Activated CD4-positive, alpha-beta memory T cell treated with anti-CD3 and anti-CD28 coated beads, Interleukin-2, amount 10 ng/mL, durations not matched to agents 7 days and 5 days (primary cell): ENCODE measurements at regions not wholly inside any gene's neighbourhood (a gene's known extent, or its start where the extent isn't known, plus 50 kb on each side); places are given as distances from the start of the nearest gene placed in this dataset.
"Not testable (repeated sequence)": the region's sequence is repeated elsewhere in the genome, so short reads cannot be mapped to it uniquely, and the experiment has no call there.

Source experiments
- CTCF ChIA-PET: fragments of 350-600 bp; sonication (Branson Sonifier 250); formaldehyde crosslinking; loops from one replicate; lab custom pipeline; 2021; ENCODE audit warnings: antibody characterized with exemption, inconsistent platforms; lab: Charles Lee
- POLR2A ChIA-PET: fragments of 350-600 bp; sonication (Branson Sonifier 250); formaldehyde crosslinking; loops from one replicate; lab custom pipeline; 2021; ENCODE audit warnings: antibody characterized with exemption; lab: Charles Lee
- DNase-seq: peaks from one replicate; pipeline ENCODE4 v3.0.0-alpha.2; 2020
- H3K27ac Mint-ChIP-seq: one replicate; pipeline ENCODE4 v1.8.0; 2021; ENCODE audit warnings: mild to moderate bottlenecking, mixed read lengths
- H3K27me3 Mint-ChIP-seq: one replicate; pipeline ENCODE4 v1.8.0; 2021; ENCODE audit warnings: mixed read lengths
- H3K36me3 Mint-ChIP-seq: one replicate; pipeline ENCODE4 v1.8.0; 2021; ENCODE audit warnings: low read depth, mixed read lengths
- H3K4me1 Mint-ChIP-seq: one replicate; pipeline ENCODE4 v1.8.0; 2021; ENCODE audit warnings: mixed read lengths
- H3K4me3 Mint-ChIP-seq: one replicate; pipeline ENCODE4 v1.8.0; 2021; ENCODE audit warnings: mild to moderate bottlenecking, mixed read lengths
- H3K9me3 Mint-ChIP-seq: one replicate; pipeline ENCODE4 v1.8.0; 2021; ENCODE audit warnings: mixed read lengths

- H3K9me3 Mint-ChIP-seq, result no peaks in the 10 kb centered on the region
- ChIA-PET CTCF (no interaction called here), POLR2A (no interaction called here)
- no peaks in the 10 kb centered on the region for H3K4me1 Mint-ChIP-seq
- H3K36me3 Mint-ChIP-seq, result no peaks in the 10 kb centered on the region
- H3K4me3 Mint-ChIP-seq, result no peak overlapping the region
- peaks cover 17% of the 10 kb centered on the region for H3K27me3 Mint-ChIP-seq
- no peak overlapping the region for H3K27ac Mint-ChIP-seq
- DNase-seq, result no peak
These were observed 65.6 kb downstream of the OPTC start for GRCh38 chr1:203559523-203559922.

GRCh38 chr1:203561761-203562160 lies 64.9 kb upstream of the ATP2B4 start:
- CTCF ChIA-PET, H3K4me1 Mint-ChIP-seq: not testable (repeated sequence)

GRCh38 chr1:203563291-203563690 lies 63.3 kb upstream of the ATP2B4 start:
- H3K27ac Mint-ChIP-seq, result no peak overlapping the region
- ChIA-PET POLR2A (no interaction called here), CTCF (no interaction called here)
- no peak for DNase-seq
- no peak overlapping the region for H3K4me3 Mint-ChIP-seq
- no peaks in the 10 kb centered on the region for H3K36me3 Mint-ChIP-seq
- H3K9me3 Mint-ChIP-seq, result no peaks in the 10 kb centered on the region
- no peaks in the 10 kb centered on the region for H3K4me1 Mint-ChIP-seq
- peaks cover 15% of the 10 kb centered on the region for H3K27me3 Mint-ChIP-seq

More at GRCh38 chr1:203561761-203562160, 64.9 kb upstream of the ATP2B4 start:
- DNase-seq, H3K9me3 Mint-ChIP-seq, H3K4me3 Mint-ChIP-seq, H3K36me3 Mint-ChIP-seq, POLR2A ChIA-PET, H3K27ac Mint-ChIP-seq: not testable (repeated sequence)
- peaks cover 17% of the 10 kb centered on the region for H3K27me3 Mint-ChIP-seq

- no peak for DNase-seq
- ChIA-PET POLR2A (no interaction called here), CTCF (no interaction called here)
- H3K27me3 Mint-ChIP-seq, result peaks cover 12% of the 10 kb centered on the region
- no peak overlapping the region for H3K27ac Mint-ChIP-seq
- no peaks in the 10 kb centered on the region for H3K9me3 Mint-ChIP-seq
- H3K4me3 Mint-ChIP-seq, result no peak overlapping the region
- H3K4me1 Mint-ChIP-seq, result no peaks in the 10 kb centered on the region
- no peaks in the 10 kb centered on the region for H3K36me3 Mint-ChIP-seq
These were observed 62.6 kb upstream of the ATP2B4 start for GRCh38 chr1:203564024-203564423.

GRCh38 chr1:203565049-203565448 lies 61.6 kb upstream of the ATP2B4 start:
- ChIA-PET POLR2A (no interaction called here), CTCF (interaction anchor here (1.2 kb wide), 1 partner anchor 29 kb away, joined by 3 read pairs; no protein-coding TSS in a partner anchor)

GRCh38 chr1:203565981-203566380 lies 60.7 kb upstream of the ATP2B4 start:
- Mint-ChIP-seq H3K9me3 (no peaks in the 10 kb centered on the region), H3K27me3 (peaks cover 8% of the 10 kb centered on the region), H3K27ac (no peak overlapping the region), H3K36me3 (no peaks in the 10 kb centered on the region), H3K4me1 (no peaks in the 10 kb centered on the region), H3K4me3 (no peak overlapping the region)
- CTCF ChIA-PET, result interaction anchor here (1.2 kb wide), 1 partner anchor 28 kb away, joined by 3 read pairs; no protein-coding TSS in a partner anchor
- POLR2A ChIA-PET, result no interaction called here
- DNase-seq, result no peak

More at GRCh38 chr1:203565049-203565448, 61.6 kb upstream of the ATP2B4 start:
- Mint-ChIP-seq H3K27ac (no peak overlapping the region), H3K9me3 (no peaks in the 10 kb centered on the region), H3K4me1 (no peaks in the 10 kb centered on the region), H3K27me3 (peaks cover 8% of the 10 kb centered on the region), H3K4me3 (no peak overlapping the region), H3K36me3 (no peaks in the 10 kb centered on the region)
- DNase-seq, result no peak

GRCh38 chr1:203566966-203567365 lies 59.7 kb upstream of the ATP2B4 start:
- POLR2A ChIA-PET, H3K27me3 Mint-ChIP-seq, H3K9me3 Mint-ChIP-seq, CTCF ChIA-PET, DNase-seq, H3K27ac Mint-ChIP-seq, H3K36me3 Mint-ChIP-seq, H3K4me1 Mint-ChIP-seq, H3K4me3 Mint-ChIP-seq: not testable (repeated sequence)

GRCh38 chr1:203567596-203567995 lies 59.0 kb upstream of the ATP2B4 start:
- CTCF ChIA-PET, result no interaction called here
- POLR2A ChIA-PET, result no interaction called here
- no peaks in the 10 kb centered on the region for H3K9me3 Mint-ChIP-seq

GRCh38 chr1:203569490-203570318 lies 56.9 kb upstream of the ATP2B4 start:
- ChIA-PET CTCF (no interaction called here), POLR2A (no interaction called here)
- Mint-ChIP-seq H3K4me1 (no peaks in the 10 kb centered on the region), H3K9me3 (no peaks in the 10 kb centered on the region), H3K27me3 (peaks cover 1% of the 10 kb centered on the region), H3K4me3 (no peak overlapping the region), H3K36me3 (no peaks in the 10 kb centered on the region), H3K27ac (no peak overlapping the region)
- DNase-seq, result no peak

More at GRCh38 chr1:203567596-203567995, 59.0 kb upstream of the ATP2B4 start:
- H3K4me3 Mint-ChIP-seq, result no peak overlapping the region
- peaks cover 4% of the 10 kb centered on the region for H3K27me3 Mint-ChIP-seq
- no peak overlapping the region for H3K27ac Mint-ChIP-seq
- H3K36me3 Mint-ChIP-seq, result no peaks in the 10 kb centered on the region
- H3K4me1 Mint-ChIP-seq, result no peaks in the 10 kb centered on the region
- DNase-seq, result no peak

- CTCF ChIA-PET, result no interaction called here
- POLR2A ChIA-PET, result no interaction called here
- no peak overlapping the region for H3K27ac Mint-ChIP-seq
These were observed 55.8 kb upstream of the ATP2B4 start for GRCh38 chr1:203570805-203571204.

GRCh38 chr1:203571661-203572060 lies 55.0 kb upstream of the ATP2B4 start:
- Mint-ChIP-seq H3K36me3 (no peaks in the 10 kb centered on the region), H3K9me3 (no peaks in the 10 kb centered on the region), H3K4me3 (no peak overlapping the region), H3K4me1 (no peaks in the 10 kb centered on the region), H3K27ac (no peak overlapping the region), H3K27me3 (peaks cover 5% of the 10 kb centered on the region)
- no peak for DNase-seq
- ChIA-PET CTCF (no interaction called here), POLR2A (no interaction called here)

More at GRCh38 chr1:203570805-203571204, 55.8 kb upstream of the ATP2B4 start:
- Mint-ChIP-seq H3K9me3 (no peaks in the 10 kb centered on the region), H3K27me3 (peaks cover 1% of the 10 kb centered on the region), H3K36me3 (no peaks in the 10 kb centered on the region), H3K4me1 (no peaks in the 10 kb centered on the region), H3K4me3 (no peak overlapping the region)
- no peak for DNase-seq

- ChIA-PET CTCF (no interaction called here), POLR2A (no interaction called here)
- Mint-ChIP-seq H3K27ac (no peak overlapping the region), H3K27me3 (peaks cover 5% of the 10 kb centered on the region), H3K36me3 (no peaks in the 10 kb centered on the region), H3K4me3 (no peak overlapping the region), H3K4me1 (no peaks in the 10 kb centered on the region), H3K9me3 (no peaks in the 10 kb centered on the region)
- no peak for DNase-seq
These were observed 54.5 kb upstream of the ATP2B4 start for GRCh38 chr1:203572134-203572625.

GRCh38 chr1:203573730-203574129 lies 52.9 kb upstream of the ATP2B4 start:
- POLR2A ChIA-PET, result no interaction called here
- Mint-ChIP-seq H3K9me3 (no peaks in the 10 kb centered on the region), H3K4me3 (no peak overlapping the region), H3K4me1 (no peaks in the 10 kb centered on the region), H3K27ac (no peak overlapping the region), H3K27me3 (peaks cover 10% of the 10 kb centered on the region), H3K36me3 (no peaks in the 10 kb centered on the region)
- DNase-seq, result no peak
- CTCF ChIA-PET, result no interaction called here
